Stimulated activated CD4-positive, alpha-beta T cell treated with anti-CD3 and anti-CD28 coated beads, Interleukin-2, amount 100 ng/mL, for 24 hours (primary cell): ENCODE measurements at regions not wholly inside any gene's neighbourhood (a gene's known extent, or its start where the extent isn't known, plus 50 kb on each side); places are given as distances from the start of the nearest gene placed in this dataset.
"Not testable (repeated sequence)": the region's sequence is repeated elsewhere in the genome, so short reads cannot be mapped to it uniquely, and the experiment has no call there.

Source experiments
- DNase-seq, 2 donors: peaks; one replicate each; pipeline ENCODE4 v3.0.0-alpha.2; 2020

DNA sequence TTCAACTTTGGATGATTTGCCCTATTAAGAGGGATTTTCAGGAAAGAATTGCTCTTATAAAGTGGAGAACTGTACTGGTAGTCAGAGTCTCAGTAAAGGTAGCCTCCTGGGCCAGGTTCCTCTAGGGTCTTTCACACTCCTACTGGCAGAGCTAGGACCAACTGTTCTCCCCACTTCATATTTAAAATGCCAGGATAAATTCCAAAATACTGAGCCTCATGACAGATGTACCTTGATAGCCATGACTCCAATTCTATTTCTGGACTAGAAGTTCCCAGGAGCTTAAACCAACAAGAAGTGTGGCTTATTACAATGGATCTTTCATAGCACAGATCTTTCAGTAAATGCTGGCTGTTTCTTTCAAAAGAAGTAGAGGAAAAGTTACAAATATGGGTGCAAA, 126.5 kb downstream of the C12orf75 start:
- DNase-seq, result no peak

- no peak for DNase-seq
These were observed 129.4 kb downstream of the C12orf75 start for GRCh38 chr12:105459760-105460330.

DNA sequence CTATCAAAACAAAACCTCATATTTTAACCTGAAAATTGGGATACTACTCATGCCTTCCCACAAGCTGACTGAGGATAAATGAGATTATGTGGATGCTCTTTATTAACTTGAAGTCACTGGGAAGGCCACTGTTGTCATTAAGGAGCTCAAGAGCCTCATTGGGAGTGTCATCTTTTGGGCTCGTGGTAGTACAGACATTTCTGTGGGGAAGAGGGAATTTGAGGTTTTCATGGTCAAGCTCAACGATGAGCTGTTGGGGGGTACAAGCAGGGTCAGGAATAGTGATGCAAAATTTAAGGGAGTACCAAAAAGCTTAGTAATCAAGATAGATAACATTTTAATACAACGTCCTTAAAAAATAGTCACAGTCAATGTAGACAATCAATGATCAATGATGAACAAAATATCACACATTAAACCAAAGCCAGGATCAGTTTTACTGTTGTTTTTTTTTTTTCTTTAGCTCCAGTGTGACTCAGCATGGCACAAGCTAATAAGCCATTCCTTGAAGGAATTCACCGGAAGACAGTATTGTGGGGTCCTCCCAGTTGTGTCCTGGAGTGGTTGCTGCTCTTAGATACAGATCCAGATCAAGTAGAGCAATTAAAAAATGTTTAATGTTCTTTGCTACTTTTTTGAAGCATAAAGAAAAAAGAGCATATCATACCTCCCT, 130.9 kb downstream of the C12orf75 start:
- DNase-seq, result no peak

DNA sequence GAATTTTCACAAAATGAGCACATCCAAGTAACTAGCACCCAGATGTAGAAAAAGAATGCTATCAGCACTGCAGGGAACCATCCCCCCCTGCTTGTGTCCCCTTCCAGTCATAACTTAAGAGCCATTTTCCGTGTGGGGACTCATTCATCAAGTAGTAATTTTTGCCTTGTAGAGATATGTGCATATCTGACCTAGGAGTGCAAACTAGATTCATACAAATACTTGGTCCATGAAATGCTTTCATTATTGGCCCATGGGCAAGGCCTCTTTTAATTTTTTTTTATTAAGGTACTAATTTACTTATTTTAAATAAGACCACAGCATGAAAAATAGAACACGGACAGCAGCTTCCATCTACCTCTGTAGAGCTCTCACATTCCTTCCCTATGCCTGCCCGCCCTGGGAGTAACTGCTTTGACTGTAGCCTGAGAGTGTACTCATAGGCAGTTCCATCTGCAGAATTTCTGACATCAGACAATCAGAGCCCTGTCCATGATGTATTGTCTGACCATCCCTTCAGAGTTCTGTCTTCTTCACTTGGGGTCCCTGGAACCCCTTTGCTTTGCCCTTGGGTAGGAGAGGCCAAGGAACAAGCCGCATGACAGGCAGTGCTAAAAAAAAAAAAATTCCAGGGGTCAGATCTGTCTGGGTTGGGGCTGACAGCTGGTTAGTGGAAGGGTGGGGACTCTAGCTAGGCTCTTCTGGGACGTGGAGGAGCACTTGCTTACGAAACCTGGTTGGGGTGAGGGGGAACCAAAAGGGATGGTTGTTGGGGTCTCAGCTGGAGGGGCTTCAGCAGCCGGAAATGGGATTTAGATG, 131.7 kb downstream of the C12orf75 start:
- no peak for DNase-seq

GRCh38 chr12:105462831-105463230, 132.3 kb downstream of the C12orf75 start:
- no peak for DNase-seq

GRCh38 chr12:105464406-105464805, 133.9 kb downstream of the C12orf75 start:
- no peak for DNase-seq

- no peak for DNase-seq
These were observed 135.9 kb downstream of the C12orf75 start for GRCh38 chr12:105466231-105466900.

DNA sequence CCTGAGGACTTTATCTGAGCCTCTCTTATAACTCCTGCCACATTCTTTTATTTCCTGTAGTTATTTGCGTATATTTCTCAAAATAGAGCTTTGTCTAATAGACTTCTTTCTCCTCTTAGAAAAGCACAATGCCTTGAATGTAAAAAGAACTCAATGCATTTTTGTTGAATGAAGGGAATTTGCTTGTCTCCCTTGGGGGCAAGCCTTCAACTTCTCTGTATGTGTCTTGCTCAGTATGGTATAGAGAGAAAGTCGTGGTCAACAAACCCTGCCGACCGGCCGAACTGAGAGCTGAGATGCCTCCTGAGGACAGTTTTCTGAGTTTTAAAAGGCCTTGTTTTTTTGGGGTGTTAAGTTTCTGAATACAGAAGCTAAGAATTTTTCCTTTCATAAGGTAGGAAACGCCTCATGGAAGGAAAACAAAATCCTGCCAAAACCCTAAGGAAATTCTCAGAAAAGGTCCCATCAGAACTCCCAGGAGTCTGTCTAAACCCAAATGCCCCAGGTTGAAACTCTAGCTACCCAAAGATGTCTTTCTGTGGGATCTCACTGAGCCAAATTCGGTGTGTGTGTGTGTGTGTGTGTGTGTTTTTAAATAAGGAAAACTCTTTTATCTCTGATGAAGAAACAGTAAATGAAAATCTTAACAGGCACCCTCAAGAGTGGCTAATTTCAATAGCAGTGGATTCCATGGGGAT, 136.6 kb downstream of the C12orf75 start:
- DNase-seq, result no peak

- no peak for DNase-seq
These were observed 137.3 kb downstream of the C12orf75 start for GRCh38 chr12:105467710-105468366.

- DNase-seq, result no peak
These were observed 138.0 kb downstream of the C12orf75 start for GRCh38 chr12:105468464-105468863.

GRCh38 chr12:105469211-105469610, 138.7 kb downstream of the C12orf75 start:
- DNase-seq, result no peak

DNA sequence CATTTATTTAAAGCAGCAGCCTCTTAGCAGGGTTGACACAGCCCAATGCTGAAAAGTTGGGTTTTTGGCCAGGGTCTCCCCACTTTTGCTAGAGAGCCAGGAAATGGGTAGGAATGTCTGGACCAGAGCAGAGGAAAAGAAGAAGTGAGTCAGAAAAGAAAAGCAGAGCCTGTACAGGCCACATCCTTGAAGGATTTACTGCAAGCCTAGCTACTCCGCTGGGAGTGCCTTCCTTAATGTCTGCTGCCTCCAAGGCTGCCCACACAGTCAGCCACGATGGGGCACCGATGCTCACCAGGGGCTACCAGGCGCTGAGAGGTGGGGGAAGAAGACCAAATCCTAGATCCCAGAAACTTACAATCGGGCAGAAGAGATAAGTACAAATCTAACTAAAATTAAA, 139.2 kb downstream of the C12orf75 start:
- no peak for DNase-seq

DNA sequence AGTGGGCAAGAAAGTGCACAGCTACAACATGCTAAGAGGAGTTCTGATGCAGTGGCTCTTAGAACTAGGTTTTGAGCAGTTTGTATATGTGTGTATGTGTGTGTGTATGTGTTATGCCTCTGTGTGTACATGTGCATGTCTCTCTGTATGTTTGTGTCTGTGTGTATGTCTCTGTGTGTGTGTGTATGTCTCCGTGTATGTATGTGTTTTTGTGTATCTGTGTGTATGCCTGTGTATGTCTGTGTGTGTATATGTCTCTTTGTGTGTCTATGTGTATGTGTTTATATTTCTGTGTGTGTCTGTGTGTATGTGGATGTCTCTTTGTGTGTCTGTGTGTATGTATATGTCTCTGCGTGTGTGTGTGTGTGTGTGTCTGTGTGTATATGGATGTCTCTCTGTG, 139.6 kb downstream of the C12orf75 start:
- no peak for DNase-seq

GRCh38 chr12:105470601-105471000, 140.1 kb downstream of the C12orf75 start:
- DNase-seq, result no peak

DNA sequence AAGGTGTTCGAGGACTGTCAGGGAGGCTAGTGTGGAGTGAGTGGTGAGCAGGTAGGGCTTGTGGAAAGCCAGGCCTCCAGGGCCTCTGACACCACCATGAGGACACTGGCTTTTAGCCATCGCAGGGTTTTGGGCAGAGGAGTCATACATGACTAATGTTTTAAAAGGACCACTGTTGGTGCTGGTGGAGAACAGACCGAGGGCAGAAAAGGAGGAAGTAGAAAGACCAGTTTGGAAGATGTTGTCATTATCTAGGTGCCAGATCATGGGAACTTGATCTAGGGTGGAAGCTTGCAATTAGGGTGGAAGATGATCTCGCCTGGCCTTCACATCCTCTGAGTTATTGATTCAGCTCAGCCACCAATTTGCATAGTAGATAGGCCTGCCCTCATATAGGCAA, 144.2 kb downstream of the C12orf75 start:
- no peak for DNase-seq

- no peak for DNase-seq
These were observed 146.1 kb downstream of the C12orf75 start for GRCh38 chr12:105476616-105477015.

DNA sequence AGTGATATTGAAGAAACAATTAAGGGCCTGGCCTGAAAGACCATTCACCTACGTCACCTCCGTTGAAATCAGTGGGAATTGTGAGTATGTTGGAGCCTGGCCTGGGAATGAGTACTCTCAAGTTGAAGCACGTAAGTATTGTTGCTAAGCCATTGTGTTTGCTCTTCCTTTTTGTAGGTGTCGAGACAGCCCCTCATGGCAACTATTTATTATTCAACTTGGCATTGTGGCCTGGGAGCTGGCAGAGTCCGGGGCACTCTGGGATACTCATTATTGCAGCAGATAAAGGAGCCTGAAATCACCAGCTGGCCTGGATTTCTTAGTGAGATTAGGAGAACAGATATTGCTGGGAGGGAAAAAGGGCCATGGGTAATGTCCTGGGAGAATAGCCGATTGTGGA, 147.4 kb downstream of the C12orf75 start:
- DNase-seq, result no peak

DNA sequence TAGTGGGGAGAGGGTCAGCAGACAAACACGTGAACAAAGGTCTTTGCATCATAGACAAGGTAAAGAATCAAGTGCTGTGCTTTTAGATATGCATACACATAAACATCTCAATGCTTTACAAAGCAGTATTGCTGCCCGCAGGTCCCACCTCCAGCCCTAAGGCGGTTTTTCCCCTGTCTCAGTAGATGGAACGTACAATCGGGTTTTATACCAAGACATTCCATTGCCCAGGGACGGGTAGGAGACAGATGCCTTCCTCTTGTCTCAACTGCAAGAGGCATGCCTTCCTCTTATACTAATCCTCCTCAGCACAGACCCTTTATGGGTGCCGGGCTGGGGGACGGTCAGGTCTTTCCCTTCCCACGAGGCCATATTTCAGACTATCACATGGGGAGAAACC, 148.3 kb downstream of the C12orf75 start:
- DNase-seq, result not testable (repeated sequence)

DNA sequence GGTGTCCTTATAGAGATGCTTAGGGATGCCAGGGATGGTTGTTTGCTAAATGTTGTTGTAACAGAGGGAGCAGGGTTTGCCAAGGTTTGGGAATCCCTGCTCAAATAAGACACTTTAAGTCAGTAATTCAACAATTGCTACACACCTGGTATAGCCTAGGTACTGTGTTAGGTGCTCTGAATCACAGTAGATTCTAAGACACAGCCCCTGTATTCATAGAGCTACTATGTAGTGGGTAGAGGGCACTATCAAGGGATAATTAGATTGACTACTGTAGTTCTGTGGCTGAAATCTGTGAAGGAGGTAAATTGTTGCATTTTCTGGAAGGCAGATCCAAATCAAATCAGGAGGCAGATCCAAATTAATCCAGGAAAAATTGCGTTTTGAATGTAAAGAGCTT, 149.2 kb downstream of the C12orf75 start:
- no peak for DNase-seq

- no peak for DNase-seq
These were observed 149.7 kb downstream of the C12orf75 start for GRCh38 chr12:105480162-105480561.

DNA sequence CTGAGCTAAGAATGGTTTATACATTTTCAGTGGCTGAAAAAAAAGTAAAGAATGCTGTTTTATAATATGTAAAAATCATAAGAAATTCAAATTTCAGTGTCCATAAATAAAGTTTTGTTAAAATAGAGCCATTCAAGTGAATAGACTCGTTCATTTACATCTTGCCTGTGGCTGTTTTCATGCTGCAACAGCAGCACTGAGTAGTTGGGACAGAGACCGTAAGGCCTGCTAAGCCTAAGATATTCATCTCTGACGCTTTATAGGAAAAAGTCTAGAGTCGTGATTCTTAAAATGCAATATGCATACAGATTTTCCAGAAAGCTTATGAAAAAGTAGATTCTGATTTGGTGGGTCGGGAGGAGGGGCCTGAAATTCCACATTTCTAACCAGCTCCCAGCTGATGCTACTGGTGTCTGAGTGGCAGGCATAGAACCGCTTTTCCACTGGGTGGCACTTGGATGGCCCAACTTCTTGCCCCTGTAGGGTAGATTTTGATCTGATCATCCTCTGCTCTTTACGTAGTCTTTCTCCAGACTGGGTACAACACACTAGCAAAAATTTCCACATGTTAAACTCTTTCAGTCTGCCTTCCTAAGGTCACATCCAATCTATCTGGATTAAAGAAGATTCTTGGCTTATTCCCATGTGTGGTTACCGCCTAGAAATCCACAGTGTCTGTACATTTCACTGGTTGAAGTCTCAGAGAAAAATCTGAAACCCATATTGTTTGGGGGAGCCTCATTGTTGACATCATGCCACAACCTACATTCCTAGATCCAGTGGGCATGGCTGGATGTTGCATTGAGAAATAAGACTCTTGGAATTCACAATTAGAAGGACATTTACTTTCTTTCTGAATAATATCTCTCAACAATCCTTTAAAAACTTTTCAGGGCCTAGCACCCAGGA, 151.2 kb downstream of the C12orf75 start:
- DNase-seq, result no peak
